ENCODE measurements at regions not wholly inside any gene's neighbourhood (a gene's known extent, or its start where the extent isn't known, plus 50 kb on each side); places are given as distances from the start of the nearest gene placed in this dataset.
"Not testable (repeated sequence)": the region's sequence is repeated elsewhere in the genome, so short reads cannot be mapped to it uniquely, and the experiment has no call there.

DNA sequence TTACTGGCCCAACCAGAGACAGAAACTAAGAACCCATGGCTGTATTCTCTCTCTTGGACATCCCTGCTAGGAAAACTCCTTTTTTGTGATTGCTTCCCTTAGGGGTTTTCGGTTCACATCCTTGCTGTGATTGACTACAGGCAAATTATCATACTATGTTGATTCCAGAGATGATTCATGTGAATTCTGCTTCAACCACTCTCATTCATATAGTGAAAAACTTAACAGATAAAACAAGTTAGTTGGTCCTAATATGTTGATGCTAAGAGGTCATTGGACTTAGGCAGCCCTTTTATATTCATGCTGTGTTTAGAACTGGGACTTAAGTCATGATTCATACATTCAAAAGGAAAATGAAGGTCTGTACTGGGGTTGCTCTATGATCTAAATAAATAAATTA is 76.9 kb upstream of the CCN2 start:
- DNase-seq, result no peak

- DNase-seq, result no peak
These were observed 74.3 kb upstream of the CCN2 start for GRCh38 chr6:132025468-132025867.

- no peak for DNase-seq
These were observed 72.3 kb upstream of the CCN2 start for GRCh38 chr6:132023490-132023889.

GRCh38 chr6:132021552-132022375 is 70.6 kb upstream of the CCN2 start:
- DNase-seq, result no peak

DNA sequence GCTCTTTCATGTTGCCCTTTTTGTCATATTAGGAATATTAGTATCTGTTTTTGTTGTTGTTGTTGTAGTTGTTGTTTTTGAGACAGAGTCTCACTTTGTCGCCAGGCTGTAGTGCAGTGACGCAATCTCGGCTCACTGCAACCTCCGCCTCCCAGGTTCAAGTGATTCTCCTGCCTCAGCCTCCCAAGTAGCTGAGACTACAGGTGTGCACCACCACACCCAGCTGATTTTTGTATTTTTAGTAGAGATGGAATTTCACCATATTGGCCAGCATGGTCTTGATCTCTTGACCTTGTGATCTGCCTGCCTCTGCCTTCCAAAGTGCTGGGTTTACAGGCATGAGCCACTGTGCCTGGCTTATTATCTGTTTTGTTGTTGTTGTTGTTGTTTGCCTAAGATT is 69.7 kb upstream of the CCN2 start:
- DNase-seq, result not testable (repeated sequence)

GRCh38 chr6:132020138-132020581 is 69.0 kb upstream of the CCN2 start:
- DNase-seq, result no peak

- no peak for DNase-seq
These were observed 68.4 kb upstream of the CCN2 start for GRCh38 chr6:132019586-132019985.

- no peak for DNase-seq
These were observed 66.8 kb upstream of the CCN2 start for GRCh38 chr6:132017942-132018341.

DNA sequence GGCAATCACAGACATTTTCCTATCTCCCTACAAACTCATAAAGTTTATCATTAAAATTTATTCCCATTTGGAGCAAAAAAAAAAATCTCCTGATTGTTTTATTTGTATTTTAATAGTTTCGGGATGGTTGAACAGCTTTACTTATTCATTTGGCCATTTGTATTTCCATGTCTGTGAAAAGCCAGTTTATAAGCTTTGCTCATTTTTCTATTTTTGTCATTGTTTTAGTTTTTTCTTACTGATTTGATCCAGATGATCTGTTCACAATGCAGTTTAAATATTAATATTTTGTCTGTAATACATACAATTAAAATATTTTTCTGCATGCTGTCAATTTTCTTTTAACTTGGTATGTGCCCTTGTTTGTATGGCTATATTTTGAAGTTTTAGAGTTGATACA is 65.2 kb upstream of the CCN2 start:
- DNase-seq, result no peak

- no peak for DNase-seq
These were observed 60.4 kb upstream of the CCN2 start for GRCh38 chr6:132011582-132011981.

DNA sequence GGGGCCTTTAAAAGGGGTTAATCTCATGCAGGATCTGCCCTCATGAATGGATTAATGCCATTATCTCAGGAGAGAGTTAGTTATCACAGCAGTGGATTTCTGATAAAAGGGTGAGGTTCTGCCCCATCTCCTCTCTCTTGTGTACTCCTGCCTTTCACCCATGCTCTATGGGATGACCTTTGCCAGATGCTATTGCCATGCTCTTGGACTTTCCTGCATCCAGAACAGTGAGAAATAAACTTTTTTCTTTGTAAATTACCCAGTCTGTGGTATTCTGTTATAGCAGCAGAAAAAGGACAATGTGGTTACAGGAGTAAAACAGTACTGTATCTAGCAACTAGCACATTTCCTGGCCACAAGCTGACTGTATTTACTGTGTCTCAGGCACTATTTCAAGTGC is 58.0 kb upstream of the CCN2 start:
- no peak for DNase-seq

DNA sequence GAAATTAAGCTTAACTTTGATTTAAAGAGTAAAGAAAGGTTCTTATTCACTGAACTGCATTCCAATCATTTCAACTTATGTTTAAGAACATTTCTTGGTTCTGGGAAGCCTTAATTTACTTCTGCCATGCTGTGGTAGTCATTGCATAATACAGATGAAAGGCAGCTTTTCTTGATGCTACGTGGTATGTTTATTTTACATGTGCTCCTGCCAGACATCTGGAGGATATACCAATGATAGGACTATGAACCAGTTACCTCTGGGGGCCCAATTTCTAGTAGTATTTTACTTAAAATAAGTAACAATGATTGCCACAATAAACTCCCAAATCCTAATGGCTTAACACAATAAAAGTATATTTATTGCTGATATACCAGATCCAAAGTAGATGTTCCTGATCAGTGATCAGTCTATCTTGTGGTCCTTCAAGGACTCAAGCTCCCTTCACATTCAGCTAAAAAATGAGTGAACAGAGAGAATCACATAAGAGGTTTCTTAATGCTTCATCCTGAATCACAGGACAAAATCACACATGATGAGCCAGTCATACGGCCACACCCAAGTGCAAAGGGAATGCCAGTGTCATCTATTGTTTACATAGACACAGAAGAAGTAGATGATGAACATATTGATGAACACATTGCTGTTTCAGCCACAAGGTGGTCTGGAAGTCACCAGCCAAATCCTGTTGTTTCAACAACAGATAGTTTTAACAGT is 56.5 kb upstream of the CCN2 start:
- no peak for DNase-seq

DNA sequence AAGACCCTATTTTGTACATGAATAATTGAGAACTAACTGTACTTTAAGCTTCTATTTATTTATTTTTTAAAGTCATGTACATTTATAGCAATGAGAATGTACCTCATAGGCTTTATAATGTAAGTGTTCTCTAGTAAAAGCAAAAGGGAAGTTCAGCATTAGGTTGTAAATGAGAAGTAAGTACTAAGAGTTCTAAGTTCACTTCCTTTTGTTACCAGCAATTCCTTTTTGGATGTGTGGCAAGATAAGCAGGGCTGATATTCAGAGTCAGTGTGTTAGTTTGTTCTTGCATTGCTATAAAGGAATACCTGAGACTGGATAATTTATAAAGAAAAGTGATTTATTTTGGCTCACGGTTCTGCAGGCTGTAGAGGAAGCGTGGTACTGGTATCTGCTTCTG is 54.0 kb upstream of the CCN2 start:
- DNase-seq, result no peak

- DNase-seq, result no peak
These were observed 53.5 kb upstream of the CCN2 start for GRCh38 chr6:132004668-132005067.

GRCh38 chr6:132003516-132004178 is 52.5 kb upstream of the CCN2 start:
- no peak for DNase-seq
